Activated CD8-positive, alpha-beta memory T cell treated with anti-CD3 and anti-CD28 coated beads, Interleukin-2, amount 50 U/mL, for 4 hours (primary cell): ENCODE measurements at regions not wholly inside any gene's neighbourhood (a gene's known extent, or its start where the extent isn't known, plus 50 kb on each side); places are given as distances from the start of the nearest gene placed in this dataset.
A peak's percentile ranks its signal among the peaks of the same experiment; 100 is the strongest.

Experiments used
- DNase-seq: peaks from one replicate; pipeline ENCODE4 v3.0.0-alpha.2; 2020

GRCh38 chr3:194769020-194769643 lies 83.4 kb downstream of the FAM43A start:
- peak; percentile 91 for DNase-seq

- no peak for DNase-seq
Observed at GRCh38 chr3:194772241-194773000, 86.7 kb downstream of the FAM43A start.

GRCh38 chr3:194773216-194773615 lies 87.5 kb downstream of the FAM43A start:
- no peak for DNase-seq

GRCh38 chr3:194773771-194774455 lies 88.2 kb downstream of the FAM43A start:
- no peak for DNase-seq

- DNase-seq, result no peak
Observed at GRCh38 chr3:194775266-194775665, 89.6 kb downstream of the FAM43A start.

- DNase-seq, result no peak
Observed at GRCh38 chr3:194775731-194776130, 90.0 kb downstream of the FAM43A start.

- no peak for DNase-seq
Observed at GRCh38 chr3:194777729-194778128, 92.0 kb downstream of the FAM43A start.

GRCh38 chr3:194779729-194780224 lies 94.1 kb downstream of the FAM43A start:
- DNase-seq, result no peak

GRCh38 chr3:194780706-194781105 lies 95.0 kb downstream of the FAM43A start:
- no peak for DNase-seq

GRCh38 chr3:194781617-194782016 lies 95.9 kb downstream of the FAM43A start:
- no peak for DNase-seq

- DNase-seq, result no peak
Observed at GRCh38 chr3:194782698-194783404, 97.2 kb downstream of the FAM43A start.

GRCh38 chr3:194784361-194784760 lies 98.7 kb downstream of the FAM43A start:
- DNase-seq, result no peak

- no peak for DNase-seq
Observed at GRCh38 chr3:194785315-194785714, 99.6 kb downstream of the FAM43A start.

- DNase-seq, result no peak
Observed at GRCh38 chr3:194787072-194787471, 101.4 kb downstream of the FAM43A start.

GRCh38 chr3:194787650-194788049 lies 102.0 kb downstream of the FAM43A start:
- no peak for DNase-seq

GRCh38 chr3:194792368-194792767 lies 106.7 kb downstream of the FAM43A start:
- no peak for DNase-seq

- DNase-seq, result no peak
Observed at GRCh38 chr3:194797555-194798250, 112.0 kb downstream of the FAM43A start.

GRCh38 chr3:194798486-194798885 lies 112.8 kb downstream of the FAM43A start:
- DNase-seq, result no peak

- DNase-seq, result no peak
Observed at GRCh38 chr3:194800002-194800401, 114.3 kb downstream of the FAM43A start.

- no peak for DNase-seq
Observed at GRCh38 chr3:194801461-194802432, 116.1 kb downstream of the FAM43A start.

GRCh38 chr3:194804796-194805195 lies 119.1 kb downstream of the FAM43A start:
- DNase-seq, result no peak
